DOHH2 (cell line): ENCODE measurements at regions not wholly inside any gene's neighbourhood (a gene's known extent, or its start where the extent isn't known, plus 50 kb on each side); places are given as distances from the start of the nearest gene placed in this dataset.
A peak's percentile ranks its signal among the peaks of the same experiment; 100 is the strongest.
"Not testable (repeated sequence)": the region's sequence is repeated elsewhere in the genome, so short reads cannot be mapped to it uniquely, and the experiment has no call there.

Experiments used
- H3F3A ChIP-seq: fragments of 200-600 bp; sonication (generic), shearing (Covaris generic); 2 replicates; pipeline ENCODE4 v1.6.0; 2016; ENCODE audit warnings: antibody characterized with exemption, mild to moderate bottlenecking; ENCODE audit not compliant: control insufficient read depth, insufficient read depth
- H3K27ac ChIP-seq: fragments of 200-600 bp; sonication (generic); 2 replicates; pipeline ENCODE4 v1.5.1; 2014; ENCODE audit warnings: low read depth, mild to moderate bottlenecking, low read length, moderate library complexity
- H3K27me3 ChIP-seq: fragments of 200-600 bp; sonication (generic); 2 replicates; pipeline ENCODE4 v1.6.1; 2014; ENCODE audit warnings: mild to moderate bottlenecking, low read length, mixed read lengths; ENCODE audit not compliant: control insufficient read depth
- H3K36me3 ChIP-seq: fragments of 200-600 bp; sonication (generic); 2 replicates; pipeline ENCODE4 v1.6.1; 2014; ENCODE audit warnings: mild to moderate bottlenecking, low read length, moderate library complexity, mixed read lengths; ENCODE audit not compliant: control insufficient read depth
- H3K4me1 ChIP-seq: fragments of 200-600 bp; sonication (generic); 2 replicates; pipeline ENCODE4 v1.6.1; 2014; ENCODE audit warnings: mild to moderate bottlenecking, low read length, mixed read lengths; ENCODE audit not compliant: control insufficient read depth
- H3K4me2 ChIP-seq: fragments of 200-600 bp; sonication (generic); 2 replicates; pipeline ENCODE4 v1.6.0; 2014; ENCODE audit warnings: mild to moderate bottlenecking, low read length, moderate library complexity
- H3K4me3 ChIP-seq: fragments of 200-600 bp; sonication (generic); 2 replicates; pipeline ENCODE4 v1.5.1; 2014; ENCODE audit warnings: mild to moderate bottlenecking, low read length, mixed read lengths
- H3K79me2 ChIP-seq: fragments of 200-600 bp; sonication (generic); 2 replicates; pipeline ENCODE4 v1.6.1; 2014; ENCODE audit warnings: mild to moderate bottlenecking, low read length, mixed read lengths; ENCODE audit not compliant: control insufficient read depth
- H3K9me2 ChIP-seq: fragments of 200-600 bp; sonication (generic); replicated peaks from 2 replicates; pipeline ENCODE4 v1.6.1; 2014; ENCODE audit warnings: mild to moderate bottlenecking, low read length, mixed read lengths; ENCODE audit not compliant: control insufficient read depth
- H3K9me3 ChIP-seq: fragments of 200-600 bp; sonication (generic); 2 replicates; pipeline ENCODE4 v1.6.1; 2014; ENCODE audit warnings: antibody characterized with exemption, low read length, mixed read lengths; ENCODE audit not compliant: control insufficient read depth, insufficient read depth
- H4K20me1 ChIP-seq: fragments of 200-600 bp; sonication (generic); 2 replicates; pipeline ENCODE4 v1.6.0; 2014; ENCODE audit warnings: low read depth, mild to moderate bottlenecking, antibody characterized with exemption, low read length, moderate library complexity; ENCODE audit not compliant: control insufficient read depth, insufficient read depth
- EZH2phosphoT487 ChIP-seq: fragments of 200-600 bp; sonication (generic); IDR thresholded peaks from 2 replicates; pipeline ENCODE4 v1.6.1; 2017; ENCODE audit warnings: borderline replicate concordance, mild to moderate bottlenecking, antibody characterized with exemption, low read length, moderate library complexity, mixed read lengths
- TF ChIP-seq, protein P1 (sequence below): fragments of 200-600 bp; sonication (generic); IDR thresholded peaks from one replicate; pipeline ENCODE4 v1.5.1; 2014; ENCODE audit warnings: antibody characterized with exemption, mild to moderate bottlenecking, low read depth, low read length; ENCODE audit not compliant: poor library complexity, severe bottlenecking

GRCh38 chr3:96331341-96331740, 483.1 kb upstream of the EPHA6 start:
- Histone ChIP-seq H3K27ac (no peak overlapping the region), H3K36me3 (no peaks in the 10 kb centered on the region), H3K4me3 (no peak overlapping the region), H3K9me2 (no peaks in the 10 kb centered on the region), H3K27me3 (no peaks in the 10 kb centered on the region), H3K79me2 (no peaks in the 10 kb centered on the region), H3K9me3 (no peaks in the 10 kb centered on the region), H4K20me1 (no peaks in the 10 kb centered on the region), H3K4me2 (no peak overlapping the region), H3K4me1 (no peaks in the 10 kb centered on the region), H3F3A (no peaks in the 10 kb centered on the region)
- no peak for TF ChIP-seq EZH2phosphoT487
- TF ChIP-seq, protein P1, sequence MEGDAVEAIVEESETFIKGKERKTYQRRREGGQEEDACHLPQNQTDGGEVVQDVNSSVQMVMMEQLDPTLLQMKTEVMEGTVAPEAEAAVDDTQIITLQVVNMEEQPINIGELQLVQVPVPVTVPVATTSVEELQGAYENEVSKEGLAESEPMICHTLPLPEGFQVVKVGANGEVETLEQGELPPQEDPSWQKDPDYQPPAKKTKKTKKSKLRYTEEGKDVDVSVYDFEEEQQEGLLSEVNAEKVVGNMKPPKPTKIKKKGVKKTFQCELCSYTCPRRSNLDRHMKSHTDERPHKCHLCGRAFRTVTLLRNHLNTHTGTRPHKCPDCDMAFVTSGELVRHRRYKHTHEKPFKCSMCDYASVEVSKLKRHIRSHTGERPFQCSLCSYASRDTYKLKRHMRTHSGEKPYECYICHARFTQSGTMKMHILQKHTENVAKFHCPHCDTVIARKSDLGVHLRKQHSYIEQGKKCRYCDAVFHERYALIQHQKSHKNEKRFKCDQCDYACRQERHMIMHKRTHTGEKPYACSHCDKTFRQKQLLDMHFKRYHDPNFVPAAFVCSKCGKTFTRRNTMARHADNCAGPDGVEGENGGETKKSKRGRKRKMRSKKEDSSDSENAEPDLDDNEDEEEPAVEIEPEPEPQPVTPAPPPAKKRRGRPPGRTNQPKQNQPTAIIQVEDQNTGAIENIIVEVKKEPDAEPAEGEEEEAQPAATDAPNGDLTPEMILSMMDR: peak; percentile 17

DNA sequence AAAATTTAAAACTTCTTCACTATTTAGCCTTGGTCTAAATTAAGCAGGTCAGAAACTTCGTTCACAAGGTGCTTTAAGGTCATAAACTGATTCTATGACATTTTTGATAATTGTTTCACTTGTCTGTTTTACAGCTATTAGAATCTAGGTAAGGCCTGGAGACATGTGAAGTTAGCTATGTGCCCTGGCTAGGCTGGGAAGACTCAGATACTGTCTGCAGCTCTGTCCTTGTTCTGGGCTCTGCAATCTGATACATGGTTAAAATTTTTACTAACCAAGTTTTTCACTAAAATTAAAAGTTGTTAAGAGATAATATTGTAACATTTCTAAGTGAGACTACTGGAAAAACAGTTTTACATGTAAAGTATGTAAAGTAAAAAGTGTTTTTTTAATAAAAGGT, 479.6 kb upstream of the EPHA6 start:
- no peaks in the 10 kb centered on the region for H3F3A ChIP-seq
- H3K4me2 ChIP-seq: no peak overlapping the region
- TF ChIP-seq EZH2phosphoT487: no peak
- TF ChIP-seq, protein P1: no peak
- no peaks in the 10 kb centered on the region for H3K9me3 ChIP-seq
- H3K27me3 ChIP-seq: no peaks in the 10 kb centered on the region
- H3K9me2 ChIP-seq: no peaks in the 10 kb centered on the region
- no peaks in the 10 kb centered on the region for H3K36me3 ChIP-seq
- no peaks in the 10 kb centered on the region for H3K79me2 ChIP-seq
- H4K20me1 ChIP-seq: no peaks in the 10 kb centered on the region
- no peak overlapping the region for H3K4me3 ChIP-seq
- H3K27ac ChIP-seq: no peak overlapping the region
- H3K4me1 ChIP-seq: no peaks in the 10 kb centered on the region

DNA sequence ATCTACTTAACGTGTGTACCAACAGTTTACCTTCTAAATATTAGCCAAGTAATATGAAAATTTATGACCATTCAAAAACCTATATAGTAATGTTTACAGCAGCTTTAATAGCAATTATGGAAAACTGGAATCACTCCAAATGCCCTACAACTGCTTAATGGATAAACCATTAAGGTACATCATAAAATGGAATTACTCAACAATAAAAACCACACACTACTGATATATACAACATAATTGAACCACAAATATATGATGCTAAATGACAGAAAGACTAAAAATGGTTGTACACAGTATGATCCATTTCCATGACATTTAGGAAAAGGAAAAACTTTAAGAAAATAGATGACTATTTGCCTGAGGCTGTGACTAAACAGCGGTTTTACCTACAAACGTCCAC, 467.1 kb upstream of the EPHA6 start:
- H3K4me3 ChIP-seq: no peak overlapping the region
- H3K27me3 ChIP-seq: no peaks in the 10 kb centered on the region
- no peaks in the 10 kb centered on the region for H3K9me3 ChIP-seq
- H3K27ac ChIP-seq: no peak overlapping the region
- H3K9me2 ChIP-seq: no peaks in the 10 kb centered on the region
- H4K20me1 ChIP-seq: no peaks in the 10 kb centered on the region
- no peaks in the 10 kb centered on the region for H3K36me3 ChIP-seq
- no peak overlapping the region for H3K4me2 ChIP-seq
- no peaks in the 10 kb centered on the region for H3K4me1 ChIP-seq
- H3K79me2 ChIP-seq: no peaks in the 10 kb centered on the region
- TF ChIP-seq EZH2phosphoT487: no peak
- TF ChIP-seq, protein P1: no peak
- no peaks in the 10 kb centered on the region for H3F3A ChIP-seq

GRCh38 chr3:96351598-96351997, 462.8 kb upstream of the EPHA6 start:
- H3K4me3 ChIP-seq, H3K79me2 ChIP-seq, H3K4me2 ChIP-seq, H3K27me3 ChIP-seq, H4K20me1 ChIP-seq, H3K36me3 ChIP-seq, H3K9me3 ChIP-seq, H3K4me1 ChIP-seq, H3F3A ChIP-seq, H3K9me2 ChIP-seq, H3K27ac ChIP-seq: not testable (repeated sequence)
